Activated CD8-positive, alpha-beta memory T cell treated with anti-CD3 and anti-CD28 coated beads for 1 hour (primary cell): ENCODE measurements at regions not wholly inside any gene's neighbourhood (a gene's known extent, or its start where the extent isn't known, plus 50 kb on each side); places are given as distances from the start of the nearest gene placed in this dataset.
"Not testable (repeated sequence)": the region's sequence is repeated elsewhere in the genome, so short reads cannot be mapped to it uniquely, and the experiment has no call there.

ENCODE experiments used
- DNase-seq, 2 donors: peaks; one replicate each; pipeline ENCODE4 v3.0.0-alpha.2; 2020; ENCODE audit warnings: low read depth in 1 of 2; ENCODE audit errors: extremely low read depth in 1 of 2

DNA sequence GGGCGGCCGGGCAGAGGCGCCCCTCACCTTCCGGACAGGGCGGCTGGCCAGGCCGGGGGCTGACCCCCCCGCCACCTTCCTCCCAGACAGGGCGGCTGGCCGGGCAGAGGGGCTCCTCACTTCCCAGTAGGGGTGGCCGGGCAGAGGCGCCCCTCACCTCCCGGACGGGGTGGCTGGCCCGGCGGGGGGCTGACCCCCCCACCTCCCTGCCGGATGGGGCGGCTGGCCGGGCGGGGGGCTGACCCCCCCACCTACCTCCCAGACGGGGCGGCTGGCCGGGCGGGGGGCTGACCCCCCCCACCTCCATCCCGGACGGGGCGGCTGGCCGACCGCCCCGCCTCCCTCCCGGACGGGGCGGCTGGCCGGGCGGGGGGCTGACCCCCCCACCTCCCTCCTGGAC, 1615.5 kb upstream of the C9orf72 start:
- DNase-seq = not testable (repeated sequence)

DNA sequence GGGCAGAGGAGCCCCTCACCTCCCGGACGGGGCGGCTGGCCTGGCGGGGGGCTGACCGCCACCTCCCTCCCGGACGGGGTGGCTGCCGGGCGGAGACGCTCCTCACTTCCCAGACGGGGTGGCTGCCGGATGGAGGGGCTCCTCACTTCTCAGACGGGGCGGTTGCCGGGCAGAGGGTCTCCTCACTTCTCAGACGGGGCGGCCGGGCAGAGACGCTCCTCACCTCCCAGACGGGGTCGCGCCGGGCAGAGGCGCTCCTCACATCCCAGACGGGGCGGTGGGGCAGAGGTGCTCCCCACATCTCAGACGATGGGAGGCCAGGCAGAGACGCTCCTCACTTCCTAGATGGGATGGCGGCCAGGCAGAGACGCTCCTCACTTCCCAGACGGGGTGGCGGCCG, 1615.9 kb upstream of the C9orf72 start:
- not testable (repeated sequence) for DNase-seq

DNA sequence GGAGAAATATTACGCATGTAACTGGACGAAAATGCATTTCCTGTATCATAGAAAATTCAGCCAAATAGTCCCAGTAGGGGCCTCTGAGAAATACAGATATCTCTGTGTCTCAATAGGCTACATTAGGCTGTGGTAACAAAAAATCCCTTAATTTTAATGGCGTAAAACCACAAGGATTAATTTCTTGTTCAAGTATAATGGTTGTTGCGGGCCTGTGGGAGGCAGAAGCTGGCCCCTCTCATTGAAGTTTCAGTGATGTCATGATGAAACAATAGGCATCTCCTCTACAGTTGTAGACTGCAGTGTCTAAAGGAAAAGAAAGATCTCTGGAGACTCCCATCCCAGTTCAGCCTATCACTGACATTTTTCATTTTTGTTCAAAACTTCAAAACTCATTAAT, 1625.6 kb upstream of the C9orf72 start:
- DNase-seq = no peak

DNA sequence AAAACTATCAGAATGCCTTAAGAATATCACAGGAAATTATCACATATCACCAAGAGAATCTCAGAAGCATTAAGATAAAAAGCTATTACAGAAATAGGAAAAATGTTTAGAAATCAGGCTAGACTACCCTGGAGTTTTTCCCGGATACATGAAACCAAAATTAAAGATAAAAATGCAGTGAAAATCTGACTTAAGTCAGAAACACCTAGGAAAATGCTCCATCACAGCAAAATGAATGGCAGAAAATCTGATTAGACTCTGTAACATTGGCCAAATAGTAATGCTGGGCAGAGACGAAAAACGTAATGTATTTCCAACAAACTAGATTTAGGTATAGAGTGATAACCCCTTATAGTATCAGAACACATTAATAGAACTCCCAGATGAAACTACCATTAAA, 1626.7 kb upstream of the C9orf72 start:
- DNase-seq = no peak

DNA sequence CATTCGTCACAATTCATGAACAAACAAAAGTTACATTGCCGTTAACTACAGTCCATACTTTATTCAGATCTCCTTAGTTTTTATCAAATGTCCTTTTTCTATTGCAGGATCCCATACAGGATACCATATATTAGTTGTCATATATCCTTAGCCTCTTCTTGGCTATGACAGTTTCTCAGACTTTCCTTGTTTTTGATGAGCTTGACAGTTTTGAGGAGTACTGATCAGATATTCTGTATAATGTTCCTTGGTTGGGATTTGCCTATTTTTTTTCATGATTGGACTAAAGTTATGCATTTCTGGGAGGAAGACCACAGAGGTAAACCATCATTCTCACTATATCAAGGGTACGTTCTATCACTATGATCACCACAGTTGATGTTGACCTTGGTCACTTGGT, 1627.4 kb upstream of the C9orf72 start:
- DNase-seq = no peak

DNA sequence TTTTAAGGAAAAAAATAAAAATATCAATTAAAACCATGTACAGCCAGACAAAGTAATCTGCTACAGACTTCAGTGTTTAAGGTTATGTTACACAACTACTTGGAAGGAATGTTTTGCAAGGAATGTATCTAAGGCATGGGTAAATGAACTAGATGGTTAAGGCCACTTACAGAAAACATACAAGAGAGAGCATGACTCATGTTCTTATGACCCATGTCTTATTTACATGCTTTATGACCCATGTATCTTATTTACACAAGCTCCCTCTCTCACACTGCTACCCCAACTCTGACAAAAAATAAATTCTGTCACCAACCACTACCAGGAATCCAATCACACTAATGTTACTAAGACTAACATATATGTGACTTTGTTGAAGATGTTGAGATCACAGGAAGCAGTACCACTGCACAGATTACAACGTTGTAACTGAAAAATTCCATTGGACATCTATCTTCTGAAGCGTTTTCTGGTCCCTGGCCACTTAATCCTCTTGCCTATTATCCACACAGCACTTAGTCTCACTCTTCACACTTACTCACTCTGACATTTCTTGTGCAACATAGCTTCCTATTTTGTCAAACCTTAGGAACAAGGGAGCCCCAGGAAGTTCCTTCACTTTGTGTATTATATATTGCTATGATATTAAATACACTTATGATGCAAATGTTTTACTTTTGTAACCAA, 1630.1 kb upstream of the C9orf72 start:
- no peak for DNase-seq

DNA sequence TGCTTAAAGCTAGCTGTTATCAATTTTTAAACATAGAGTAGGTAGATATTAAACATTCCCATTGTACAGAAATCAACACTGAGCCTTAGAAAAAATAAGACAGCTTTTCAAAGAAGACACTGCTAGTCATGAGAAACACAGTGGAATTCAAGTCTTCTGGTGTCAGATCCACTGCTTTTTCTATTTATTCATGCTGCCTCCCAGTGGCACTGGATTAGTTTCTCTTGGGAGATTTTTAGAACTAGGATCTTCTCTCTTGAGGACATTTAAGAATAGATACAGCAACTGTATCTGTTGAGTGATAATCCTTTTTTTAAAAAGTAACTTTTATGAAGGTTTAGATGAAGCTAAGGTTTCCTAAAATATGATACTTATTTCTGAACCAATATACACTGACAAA, 1635.4 kb upstream of the C9orf72 start:
- DNase-seq = no peak

DNA sequence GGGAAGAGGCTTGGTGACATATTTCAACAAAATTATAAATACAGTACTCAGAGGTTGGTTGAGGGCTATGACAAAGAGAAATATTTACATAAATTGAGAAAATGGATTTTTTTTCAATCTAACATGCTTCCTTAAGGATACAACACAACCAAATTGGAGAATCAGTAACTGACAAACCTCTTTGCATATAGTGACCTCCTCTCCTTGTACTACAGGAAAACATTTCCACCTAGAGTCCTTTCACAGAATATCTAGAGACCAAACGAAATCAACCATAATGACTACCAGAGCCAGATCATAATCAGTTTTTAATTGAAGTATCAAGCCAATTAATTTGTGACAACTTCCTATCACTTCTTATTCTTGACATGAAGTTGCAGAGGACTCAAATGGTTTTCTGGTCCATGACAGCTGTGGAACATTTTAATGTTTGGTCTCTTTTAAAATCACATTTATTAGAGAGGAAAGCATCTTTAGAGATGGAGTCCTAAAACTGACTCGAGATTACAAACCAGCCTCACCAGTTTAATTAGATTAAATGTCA, 1636.5 kb upstream of the C9orf72 start:
- no peak for DNase-seq

DNA sequence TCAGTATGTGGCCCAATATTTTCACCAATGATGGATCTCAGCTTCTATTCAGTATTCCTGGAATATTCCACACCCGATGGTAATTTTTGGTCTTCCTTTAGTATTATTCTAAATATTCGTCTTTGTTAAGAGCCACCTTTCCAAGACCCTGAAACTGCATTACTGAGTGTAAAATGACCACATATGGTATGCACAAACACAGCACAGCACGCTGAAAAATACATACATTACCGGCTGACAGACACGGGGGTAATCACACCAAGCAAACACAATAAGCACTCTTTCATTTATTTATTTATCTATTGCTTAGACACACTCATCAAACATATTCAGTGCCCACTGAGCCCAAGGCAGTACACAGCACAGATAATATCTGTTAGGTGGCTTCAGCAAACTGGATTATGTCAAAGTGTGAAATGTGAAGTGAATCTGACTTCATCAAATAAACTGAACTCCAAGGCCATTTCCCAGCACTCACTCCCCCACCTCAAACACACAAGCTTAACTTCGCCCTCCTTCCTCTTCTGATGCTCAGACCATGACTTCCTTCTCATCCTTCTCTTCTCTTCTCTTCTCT, 1637.8 kb upstream of the C9orf72 start:
- DNase-seq = no peak

DNA sequence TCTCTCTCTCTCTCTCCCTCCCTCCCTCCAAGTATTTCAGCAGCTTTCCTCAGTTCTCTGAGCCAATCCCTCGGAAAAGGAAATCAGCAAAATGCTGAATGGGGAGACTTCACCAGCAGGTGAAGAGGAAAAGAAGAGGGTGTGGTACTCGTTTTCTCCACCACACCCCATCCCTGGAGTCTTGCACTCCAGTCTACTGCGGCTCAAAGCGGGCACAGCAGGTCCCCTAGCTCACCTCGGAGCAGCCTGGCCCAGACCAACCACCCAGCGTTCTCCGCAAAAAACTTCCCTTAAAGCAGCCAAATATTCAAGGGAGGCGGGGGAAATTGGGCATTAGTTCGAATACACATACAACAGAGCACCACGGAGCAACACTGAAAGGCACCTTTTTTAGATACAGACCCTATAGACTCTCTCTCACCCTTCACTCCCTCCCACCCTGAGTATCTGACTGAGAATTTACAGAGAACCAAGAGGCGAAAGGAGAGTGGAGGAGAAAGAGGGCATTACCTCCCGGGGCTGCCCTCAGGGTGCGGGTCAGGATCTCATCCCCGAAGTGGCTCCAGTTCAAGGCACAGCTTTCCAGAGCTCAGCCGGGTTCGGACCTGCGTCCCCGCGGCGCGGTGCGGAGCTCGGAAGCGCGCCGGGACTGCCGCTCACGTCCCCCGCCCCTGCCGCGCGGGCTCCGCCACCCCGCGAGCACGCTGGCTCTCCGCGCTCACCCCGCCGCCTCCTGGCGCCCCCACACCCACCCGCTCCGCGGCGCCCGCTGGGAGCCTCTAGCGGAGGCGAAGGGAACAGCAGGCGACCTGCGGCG, 1638.5 kb upstream of the C9orf72 start:
- no peak for DNase-seq

DNA sequence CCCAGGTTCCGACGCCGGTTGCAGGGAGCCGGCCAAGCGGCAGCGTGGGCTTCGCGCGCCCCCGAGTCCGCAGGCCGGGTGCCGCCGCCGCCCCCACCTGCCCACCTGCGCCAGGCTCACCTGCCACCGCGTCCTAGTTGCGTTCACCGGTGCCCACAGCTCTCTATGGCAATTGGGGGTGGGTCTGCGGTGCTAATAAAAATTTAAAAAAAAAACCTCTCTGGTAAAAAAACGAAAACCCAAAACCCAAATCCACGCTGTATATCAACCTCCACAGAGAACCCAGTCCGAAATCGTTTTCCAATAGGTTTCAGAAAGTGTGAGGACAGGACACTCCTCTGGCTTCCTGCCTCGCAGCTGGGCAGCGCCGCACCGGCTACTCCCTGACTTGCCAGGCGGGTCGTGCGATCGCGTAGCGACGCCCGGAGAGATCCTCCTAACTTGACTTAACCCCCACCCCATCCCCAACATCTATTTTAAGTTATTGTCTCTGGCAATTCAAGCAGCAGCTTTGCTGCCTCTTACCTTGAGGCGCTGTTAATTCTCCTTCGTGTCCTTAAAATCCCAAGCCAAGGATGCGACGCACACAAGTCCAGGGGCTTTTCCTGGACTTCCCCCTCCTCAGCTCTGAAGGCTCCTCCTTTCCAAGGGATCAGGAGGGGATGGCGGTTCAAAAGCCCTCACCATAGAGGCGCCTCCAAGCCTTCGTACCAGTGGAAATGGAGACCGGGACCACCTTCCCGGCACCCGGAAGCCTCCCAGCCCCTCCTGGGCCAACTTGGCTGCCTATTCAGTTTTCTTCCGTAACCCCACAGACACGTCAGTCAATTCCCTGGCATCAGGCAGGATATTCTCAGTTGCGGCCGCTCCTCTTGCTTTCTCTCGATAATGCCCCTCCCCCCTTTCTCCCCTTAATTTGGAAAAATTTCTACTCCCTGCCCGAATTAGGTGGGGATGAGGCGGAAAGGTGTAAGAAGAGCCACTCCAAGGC, 1639.4 kb upstream of the C9orf72 start:
- DNase-seq = no peak

DNA sequence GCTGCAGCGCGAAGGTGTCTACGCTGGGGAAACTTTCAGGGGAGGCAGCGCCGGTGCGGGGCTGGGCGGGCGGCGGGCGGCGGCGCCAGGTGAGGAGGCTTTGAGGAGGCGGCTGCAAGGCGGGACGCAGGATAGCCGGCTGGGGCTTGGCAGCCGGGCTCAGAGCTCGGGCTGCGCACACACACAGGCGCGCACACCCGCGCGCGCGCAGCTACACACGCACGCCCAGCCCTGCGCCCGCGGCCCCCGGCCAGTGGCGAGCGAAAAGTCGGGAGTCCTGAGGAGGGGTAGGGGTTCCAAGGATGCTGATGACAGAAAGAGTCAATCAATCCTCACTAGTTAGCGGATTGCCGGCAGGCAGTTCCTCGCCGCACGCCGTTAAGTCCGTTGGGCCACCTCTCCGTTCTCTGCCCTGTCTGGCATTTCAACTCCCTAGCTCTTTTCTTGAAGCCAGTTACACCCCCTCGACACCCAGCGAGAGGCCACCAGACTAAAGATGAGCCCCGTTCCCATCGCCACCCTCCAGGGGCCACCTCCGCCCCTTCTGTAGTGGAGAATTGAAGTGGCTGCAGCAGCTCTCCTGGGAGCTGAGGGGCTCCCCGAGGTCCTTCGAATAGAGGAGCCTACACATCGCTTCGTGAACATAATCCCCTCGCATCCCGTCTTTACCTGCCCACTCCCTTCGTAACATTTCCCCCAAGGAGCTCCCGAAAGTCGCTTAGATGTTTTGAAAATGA, 1640.3 kb upstream of the C9orf72 start, which contains the start of gene LINGO2:
Gene LINGO2, minus strand, starts transcription at position 185 of the 737 bp plus-strand sequence.
- DNase-seq = no peak

DNA sequence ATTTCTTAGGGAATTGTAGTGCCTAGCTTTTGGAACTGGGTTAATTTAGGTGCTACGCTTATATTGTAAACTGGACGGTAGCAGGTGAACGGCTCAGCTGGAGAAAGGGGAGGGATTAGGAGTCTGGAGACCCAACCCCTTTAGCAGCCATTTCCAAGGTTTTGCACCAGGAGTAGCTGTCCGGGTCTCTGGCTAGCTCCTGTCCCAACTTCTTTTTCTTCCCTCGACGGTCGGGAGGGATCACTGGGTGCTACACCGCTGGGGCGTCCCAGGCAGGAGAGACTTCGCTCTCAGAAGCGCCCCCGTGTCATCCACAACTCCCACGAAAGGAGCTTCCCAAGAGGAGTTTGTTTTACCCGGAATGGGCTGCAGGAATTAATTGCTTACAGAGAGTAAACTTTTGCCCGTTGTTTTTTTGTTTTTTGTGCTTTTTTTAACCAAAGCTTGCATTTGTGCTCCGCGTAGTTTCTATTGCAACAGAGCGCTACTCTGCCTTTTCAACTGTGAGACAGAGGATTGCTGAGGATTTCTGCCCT, 1640.9 kb upstream of the C9orf72 start:
- DNase-seq = no peak

DNA sequence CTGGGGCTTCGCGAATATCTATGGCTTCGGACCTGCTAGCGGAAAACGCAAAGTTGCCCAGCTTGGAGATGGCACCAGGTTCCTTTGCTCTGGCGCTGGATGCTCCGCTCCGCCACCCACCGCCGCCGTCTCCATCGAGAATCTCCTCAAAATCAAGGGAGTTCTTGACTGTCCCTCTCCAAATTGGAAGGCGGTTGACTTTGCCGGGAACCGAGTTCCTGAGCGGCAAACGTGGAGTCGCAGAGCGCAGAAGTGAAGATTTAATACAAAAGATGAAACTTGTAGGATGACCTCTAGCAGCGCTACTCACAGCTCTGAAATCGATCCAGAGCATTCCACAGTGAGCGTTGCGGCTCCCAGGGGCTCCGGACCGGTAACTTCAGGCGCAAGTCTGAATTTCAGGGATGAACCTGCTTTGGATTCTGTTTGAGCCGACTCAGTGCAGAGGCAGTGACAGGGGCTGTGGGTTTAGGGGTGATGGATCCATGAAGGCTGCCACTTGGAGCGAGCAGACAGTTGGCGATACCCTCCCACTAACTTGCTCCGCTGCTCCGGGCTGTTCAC, 1641.5 kb upstream of the C9orf72 start:
- no peak for DNase-seq

DNA sequence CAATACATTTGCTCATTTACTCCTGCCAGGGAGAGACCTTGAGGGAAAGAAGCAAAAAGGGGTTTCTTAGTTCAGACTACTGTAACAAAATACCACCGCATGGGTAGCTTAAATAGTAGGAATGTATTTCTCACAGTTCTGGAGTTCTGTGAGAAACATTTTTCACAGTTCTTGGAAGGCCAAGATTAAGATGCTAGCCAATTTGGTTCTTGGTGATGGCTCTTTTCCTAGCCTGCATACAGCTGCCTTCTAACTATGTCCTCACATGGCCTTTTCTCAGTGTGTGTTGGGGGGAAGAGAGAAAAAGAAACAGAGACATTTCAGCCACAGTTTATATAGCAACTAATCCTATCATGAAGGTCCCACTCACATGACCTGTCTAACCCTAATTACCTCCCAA, 1644.7 kb upstream of the C9orf72 start:
- DNase-seq = no peak

DNA sequence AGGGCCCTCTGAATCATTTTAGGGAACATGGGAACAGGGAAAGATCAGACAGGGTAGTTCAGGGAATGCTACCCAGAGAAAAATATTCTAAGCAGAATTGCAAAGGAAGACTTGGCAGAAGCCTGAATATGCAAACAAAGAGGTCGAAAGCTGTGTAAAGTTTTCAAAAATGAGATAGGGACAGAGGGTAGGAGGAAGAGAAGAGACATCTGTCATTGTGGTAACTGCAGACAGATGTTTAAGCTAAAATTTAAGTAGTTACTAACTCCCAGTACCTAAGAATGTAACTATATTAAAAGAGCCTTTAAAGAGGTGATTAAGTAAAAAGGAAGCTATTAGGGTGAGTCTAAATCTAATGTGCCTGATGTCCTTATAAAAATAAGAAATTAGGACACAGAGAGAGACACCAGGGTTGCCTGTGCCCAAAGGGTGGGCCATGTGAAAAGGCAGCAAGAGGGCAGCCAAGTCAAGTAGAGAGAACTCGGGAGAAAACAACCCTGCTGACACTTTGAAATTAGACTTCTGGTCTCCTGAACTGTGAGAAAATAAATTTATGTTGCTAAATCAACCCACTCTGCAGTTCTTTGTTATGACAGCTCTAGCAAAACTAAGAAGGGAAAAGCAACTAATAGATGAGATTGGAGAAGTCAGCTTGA, 1647.4 kb upstream of the C9orf72 start:
- no peak for DNase-seq

DNA sequence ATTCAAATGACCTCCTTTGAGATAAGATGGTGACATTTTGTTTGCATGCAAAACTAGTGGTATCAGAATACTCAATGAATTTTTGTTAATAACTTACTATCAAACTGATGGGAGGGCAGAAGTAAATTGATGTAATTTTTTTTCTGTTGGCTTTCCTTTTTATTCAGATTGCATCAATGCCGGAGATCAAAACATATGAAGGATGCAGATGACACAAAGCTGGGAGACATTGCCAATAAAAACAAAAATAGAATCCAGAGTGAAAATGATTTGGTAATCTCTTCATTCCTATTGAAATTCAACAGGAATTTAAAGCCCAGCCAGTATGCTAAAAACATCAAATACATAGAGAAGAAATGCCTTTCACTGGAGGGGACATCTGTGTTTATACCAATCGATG, 1655.3 kb upstream of the C9orf72 start:
- DNase-seq = no peak

DNA sequence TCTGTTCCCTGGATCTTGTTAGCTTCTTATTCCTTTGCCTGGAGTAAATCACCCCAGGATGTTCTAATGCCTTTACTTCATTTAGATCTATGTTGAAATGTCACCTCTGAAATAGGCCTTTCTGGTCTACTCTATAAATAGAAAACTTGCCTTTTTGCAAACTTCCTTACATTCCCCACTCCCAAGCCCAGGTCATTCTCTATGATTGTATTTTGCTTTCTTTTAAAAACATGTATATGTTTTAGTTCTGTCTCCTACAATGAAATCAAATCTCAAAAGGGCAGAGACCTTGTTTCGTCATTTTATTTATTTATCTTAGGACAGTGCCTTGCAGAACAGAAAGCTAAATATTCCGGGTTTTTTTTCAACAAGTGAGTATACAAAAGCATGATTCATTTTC, 1657.7 kb upstream of the C9orf72 start:
- DNase-seq = no peak

DNA sequence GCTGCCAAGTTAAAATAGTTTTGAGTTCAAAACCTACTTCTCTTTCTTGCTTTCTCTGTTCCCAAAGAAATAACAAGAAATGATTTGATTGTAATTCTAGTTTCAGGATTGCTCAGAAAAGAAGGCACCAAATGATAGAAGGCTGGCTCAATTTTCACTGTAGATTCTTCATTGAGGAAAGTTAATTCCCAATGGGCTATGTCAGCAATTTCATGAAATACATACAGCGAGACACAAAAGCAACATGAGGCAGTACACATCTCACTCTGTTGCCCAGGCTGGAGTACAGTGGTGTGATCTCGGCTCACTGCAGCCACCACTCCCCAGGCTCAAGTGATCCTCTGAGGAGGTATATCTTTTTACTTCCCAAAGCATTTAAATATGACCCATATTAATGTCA, 1659.9 kb upstream of the C9orf72 start:
- DNase-seq = no peak
